NCI-H1694 treated with DMSO at 0.1 percent for 48 hours (cell line): ENCODE measurements at regions not wholly inside any gene's neighbourhood (a gene's known extent, or its start where the extent isn't known, plus 50 kb on each side); places are given as distances from the start of the nearest gene placed in this dataset.
"Not testable (repeated sequence)": the region's sequence is repeated elsewhere in the genome, so short reads cannot be mapped to it uniquely, and the experiment has no call there.

Experiments
- DNase-seq: peaks from one replicate; lab custom pipeline; 2025; lab: John Stamatoyannopoulos, UW

GRCh38 chr4:187491286-187491685 is 504.3 kb upstream of the ZFP42 start:
- DNase-seq = no peak

GRCh38 chr4:187491959-187492358 is 503.6 kb upstream of the ZFP42 start:
- DNase-seq = no peak

- DNase-seq = no peak
Observed at GRCh38 chr4:187493661-187494060, 501.9 kb upstream of the ZFP42 start.

- DNase-seq = no peak
Observed at GRCh38 chr4:187499956-187500355, 495.6 kb upstream of the ZFP42 start.

GRCh38 chr4:187500796-187501195 is 494.8 kb upstream of the ZFP42 start:
- DNase-seq = no peak

- no peak for DNase-seq
Observed at GRCh38 chr4:187501731-187502130, 493.8 kb upstream of the ZFP42 start.

- no peak for DNase-seq
Observed at GRCh38 chr4:187504974-187505797, 490.4 kb upstream of the ZFP42 start.

GRCh38 chr4:187505798-187506141 is 489.8 kb upstream of the ZFP42 start:
- DNase-seq = not testable (repeated sequence)

- no peak for DNase-seq
Observed at GRCh38 chr4:187516224-187516623, 479.3 kb upstream of the ZFP42 start.

GRCh38 chr4:187541666-187542065 is 453.9 kb upstream of the ZFP42 start:
- DNase-seq = no peak

GRCh38 chr4:187544461-187545053 is 451.0 kb upstream of the ZFP42 start:
- DNase-seq = no peak

GRCh38 chr4:187547316-187547715 is 448.3 kb upstream of the ZFP42 start:
- no peak for DNase-seq

- no peak for DNase-seq
Observed at GRCh38 chr4:187550256-187550950, 445.2 kb upstream of the ZFP42 start.

- DNase-seq = no peak
Observed at GRCh38 chr4:187552781-187553180, 442.8 kb upstream of the ZFP42 start.

- DNase-seq = no peak
Observed at GRCh38 chr4:187555174-187555573, 440.4 kb upstream of the ZFP42 start.

- DNase-seq = no peak
Observed at GRCh38 chr4:187558391-187558790, 437.2 kb upstream of the ZFP42 start.

GRCh38 chr4:187562345-187562744 is 433.2 kb upstream of the ZFP42 start:
- no peak for DNase-seq

GRCh38 chr4:187565416-187565815 is 430.2 kb upstream of the ZFP42 start:
- no peak for DNase-seq

- no peak for DNase-seq
Observed at GRCh38 chr4:187569871-187570270, 425.7 kb upstream of the ZFP42 start.

- DNase-seq = no peak
Observed at GRCh38 chr4:187575706-187576105, 419.9 kb upstream of the ZFP42 start.

- no peak for DNase-seq
Observed at GRCh38 chr4:187576751-187577150, 418.8 kb upstream of the ZFP42 start.

- DNase-seq = no peak
Observed at GRCh38 chr4:187577941-187578480, 417.6 kb upstream of the ZFP42 start.

GRCh38 chr4:187586892-187587291 is 408.7 kb upstream of the ZFP42 start:
- no peak for DNase-seq
